Fibroblast of villous mesenchyme (primary cell): ENCODE measurements at regions not wholly inside any gene's neighbourhood (a gene's known extent, or its start where the extent isn't known, plus 50 kb on each side); places are given as distances from the start of the nearest gene placed in this dataset.
"Not testable (repeated sequence)": the region's sequence is repeated elsewhere in the genome, so short reads cannot be mapped to it uniquely, and the experiment has no call there.

Experiments used
- DNase-seq: peaks from one replicate; pipeline ENCODE4 v3.0.0-alpha.2; 2010; ENCODE audit warnings: low read depth
- H3K4me3 ChIP-seq: 2 replicates; pipeline ENCODE4 v1.5.1; 2011; ENCODE audit warnings: low read depth, mild to moderate bottlenecking, low read length

GRCh38 chr21:5162693-5163574, 5358.4 kb upstream of the TPTE start:
- H3K4me3 ChIP-seq, DNase-seq: not testable (repeated sequence)

- DNase-seq, H3K4me3 ChIP-seq: not testable (repeated sequence)
Observed at GRCh38 chr21:5165829-5166228, 5355.6 kb upstream of the TPTE start.
